Ureter (tissue), 1 donor: ENCODE measurements at regions not wholly inside any gene's neighbourhood (a gene's known extent, or its start where the extent isn't known, plus 50 kb on each side); places are given as distances from the start of the nearest gene placed in this dataset.
"Not testable (repeated sequence)": the region's sequence is repeated elsewhere in the genome, so short reads cannot be mapped to it uniquely, and the experiment has no call there.

Source experiments
- DNase-seq: peaks from one replicate; pipeline ENCODE4 v3.0.0-alpha.2; 2020; ENCODE audit warnings: low spot score
- donor health status: DM: yes; HTN: yes; CAD: no.

DNA sequence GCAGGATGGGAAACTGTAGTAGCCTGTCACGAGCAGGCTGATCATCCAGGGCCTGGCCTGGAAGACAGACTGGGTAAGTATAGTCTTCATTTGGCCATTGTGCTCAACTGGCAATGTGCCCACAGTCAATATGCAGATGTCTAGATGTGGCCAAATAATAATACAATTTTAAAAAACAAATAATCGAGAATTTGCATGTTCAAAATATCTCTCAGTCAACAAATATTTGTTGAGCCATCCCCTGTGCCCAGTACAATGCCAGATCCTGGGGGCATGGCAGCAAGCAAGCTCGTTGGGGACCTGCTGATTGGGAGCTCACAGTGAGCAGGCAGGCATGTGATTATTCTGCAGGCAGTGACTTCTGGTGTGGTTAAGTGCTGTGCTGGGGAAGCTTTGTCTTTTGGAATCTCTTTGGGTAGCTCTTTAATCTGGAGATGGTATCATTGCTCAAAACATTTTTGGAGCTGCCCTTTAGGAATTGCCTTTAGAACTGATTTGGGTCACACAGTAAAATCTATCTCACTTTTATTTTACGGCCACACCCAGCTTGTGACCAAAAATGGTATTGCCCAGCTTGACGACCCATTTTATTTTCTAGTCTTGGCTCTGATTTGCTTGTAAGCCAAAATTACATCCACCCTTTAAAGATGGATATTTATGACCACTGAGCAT lies 92.2 kb downstream of the PLCE1 start:
- DNase-seq = no peak

DNA sequence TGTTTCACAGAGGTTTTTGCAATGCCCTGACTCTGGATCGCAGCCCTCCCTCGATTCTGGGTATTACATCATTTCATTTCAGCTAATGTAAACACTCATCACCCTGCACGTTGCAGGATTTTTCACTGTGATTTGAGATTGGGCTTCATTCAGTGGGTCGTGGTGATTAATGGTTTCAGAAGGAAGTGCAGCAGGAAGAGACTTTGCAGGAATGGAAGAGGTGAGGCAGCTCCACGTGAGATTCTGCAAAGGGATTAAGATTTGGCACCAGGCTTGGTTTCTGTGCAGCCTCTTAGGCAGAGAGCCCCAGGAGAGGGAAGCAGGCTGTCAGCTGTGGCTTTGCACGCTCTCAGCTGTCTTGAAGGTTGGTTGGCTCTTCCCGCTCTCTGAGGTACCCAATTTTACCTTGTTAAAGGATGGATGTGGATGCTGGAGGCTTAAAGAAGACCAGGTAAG lies 95.2 kb downstream of the PLCE1 start:
- DNase-seq = no peak

DNA sequence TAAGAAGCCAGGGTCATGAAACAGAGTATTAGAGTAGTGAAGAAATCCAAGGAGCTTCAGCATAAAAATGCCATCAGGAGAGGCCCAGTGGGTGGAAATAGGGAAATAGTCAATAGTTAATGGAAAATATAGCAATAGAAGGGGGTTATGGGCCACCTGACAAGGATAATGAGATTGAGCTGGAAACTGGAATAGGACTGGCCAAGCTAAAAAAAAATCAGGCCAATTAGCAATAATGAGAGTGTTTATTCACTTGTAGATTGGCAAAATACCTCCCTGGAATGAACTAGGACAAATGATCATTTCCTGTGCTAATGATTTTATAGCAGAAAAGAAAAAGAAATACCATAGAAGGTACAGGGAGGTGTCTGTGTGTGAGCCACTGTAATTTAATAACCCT lies 97.9 kb downstream of the PLCE1 start:
- no peak for DNase-seq

DNA sequence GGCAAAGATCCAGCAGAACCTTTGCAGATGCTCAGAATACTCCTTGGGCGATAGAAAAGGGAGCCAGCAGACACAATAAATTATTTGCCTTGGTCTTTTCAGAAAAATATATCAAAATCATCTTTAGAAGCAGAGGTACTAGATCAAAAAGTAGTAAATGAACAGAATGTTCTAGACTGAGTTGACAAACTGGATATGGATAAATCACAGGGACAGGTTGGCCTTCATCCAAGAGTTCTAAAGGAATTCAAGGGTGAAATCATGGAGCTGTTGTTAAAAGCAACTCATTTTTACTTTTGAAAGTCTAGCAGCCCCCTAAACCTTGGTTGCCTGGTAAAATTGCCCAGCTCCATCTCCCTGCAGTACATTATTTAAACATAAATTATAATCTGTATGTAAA lies 99.1 kb downstream of the PLCE1 start:
- DNase-seq = no peak

DNA sequence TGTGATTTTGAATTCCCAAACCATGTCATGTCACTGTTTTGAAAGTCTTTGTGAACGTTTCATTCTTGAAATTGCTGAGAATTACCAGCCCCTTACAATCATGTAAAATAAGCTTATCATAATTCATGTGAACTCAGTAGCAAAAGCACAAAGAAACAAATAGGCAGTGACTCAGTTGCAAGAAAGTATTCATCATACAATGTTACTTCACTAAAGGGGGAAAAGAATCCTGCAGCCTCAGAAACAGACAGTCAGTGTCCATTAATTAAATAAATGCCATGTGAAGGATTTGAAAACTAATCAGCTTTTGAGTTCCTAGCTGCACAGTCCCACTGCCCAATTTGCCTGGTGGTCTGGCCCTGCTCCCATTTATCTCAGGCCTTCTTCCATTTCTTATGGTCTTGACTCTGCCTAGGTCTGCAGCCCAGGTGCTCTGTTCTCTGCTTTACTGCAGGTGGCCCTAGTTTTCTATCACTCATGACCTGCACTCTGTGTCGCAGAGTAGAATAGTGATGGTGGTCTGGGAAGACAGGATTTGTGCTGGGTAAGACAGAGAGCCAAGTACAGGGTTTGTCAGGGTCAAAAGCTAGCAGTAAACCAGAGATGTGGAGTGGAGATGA lies 99.7 kb downstream of the PLCE1 start:
- DNase-seq = no peak

DNA sequence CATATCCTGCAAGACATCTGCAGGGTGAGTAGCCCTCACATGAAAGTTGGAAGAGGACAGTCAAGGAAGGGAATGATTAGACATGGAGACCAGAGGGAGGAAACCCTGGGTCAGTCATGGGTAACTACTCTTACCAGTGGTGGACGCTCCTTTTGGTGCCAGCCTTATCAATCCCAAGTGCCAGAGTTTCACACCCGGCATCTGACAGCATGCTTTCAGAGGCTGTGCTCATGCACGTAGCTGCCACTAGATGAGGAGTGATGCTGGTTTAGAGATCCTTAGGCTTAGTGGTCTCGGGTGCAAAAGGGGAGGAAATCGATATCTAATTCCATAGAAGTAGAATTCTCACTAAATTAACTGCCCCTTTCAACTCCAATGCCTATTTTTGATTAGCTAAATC lies 100.8 kb downstream of the PLCE1 start:
- no peak for DNase-seq

DNA sequence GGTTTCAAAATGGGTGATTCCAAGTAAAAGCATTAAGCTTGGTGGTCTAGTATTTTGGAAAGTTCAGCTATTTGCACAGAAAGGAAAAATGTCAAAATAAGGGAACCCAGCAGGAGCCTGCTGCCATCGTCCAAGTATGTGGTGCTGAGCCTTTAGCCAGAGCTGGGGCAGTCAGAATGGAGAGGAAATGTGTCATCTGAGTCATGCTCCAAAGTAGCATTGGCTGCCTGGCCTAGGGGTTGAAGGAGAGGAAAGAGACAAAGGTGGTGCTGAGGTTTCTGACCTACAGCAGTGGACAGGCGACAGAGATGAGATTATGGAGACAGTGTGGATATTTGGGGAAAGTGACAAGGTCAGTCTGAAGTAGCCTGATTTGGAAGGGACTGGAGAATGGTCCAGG lies 103.9 kb downstream of the PLCE1 start:
- DNase-seq = no peak

DNA sequence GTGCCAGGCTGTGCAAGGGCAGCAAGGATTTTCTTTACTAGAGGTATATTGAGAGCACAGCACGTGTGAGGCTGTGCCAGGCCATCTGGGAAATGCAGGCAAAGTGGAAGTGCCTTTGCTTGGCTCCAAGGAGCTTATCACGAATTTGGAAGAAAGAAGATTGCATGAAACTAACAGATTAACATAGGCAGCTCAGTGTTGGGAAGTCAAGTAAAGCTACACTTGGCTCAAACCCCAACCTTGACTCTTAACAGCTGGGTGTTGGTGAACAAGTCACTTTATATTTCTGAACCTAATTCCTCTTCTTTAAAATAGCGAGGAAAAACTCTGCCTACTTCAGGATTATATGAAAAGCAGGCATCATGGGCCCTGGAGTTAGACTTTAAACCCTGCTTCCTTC lies 105.2 kb downstream of the PLCE1 start:
- no peak for DNase-seq

DNA sequence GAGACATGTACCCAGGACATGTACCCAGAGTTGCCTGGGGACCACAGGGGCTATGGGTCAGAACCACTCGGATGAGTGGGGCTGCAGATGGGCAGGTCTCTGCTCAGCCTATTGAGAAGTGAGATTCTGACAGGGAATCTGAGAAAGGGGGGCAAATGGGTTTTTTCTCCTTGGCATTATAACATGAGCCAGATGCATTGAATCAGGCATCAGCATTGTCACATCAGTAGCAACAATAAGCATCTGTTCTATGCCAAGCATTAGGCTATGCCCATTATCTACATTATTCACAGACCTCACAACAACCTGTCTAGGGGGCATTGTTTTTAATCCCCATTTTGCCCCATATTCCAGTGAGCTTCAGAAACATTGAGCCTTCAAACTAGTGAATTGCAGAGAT lies 108.2 kb downstream of the PLCE1 start:
- no peak for DNase-seq

DNA sequence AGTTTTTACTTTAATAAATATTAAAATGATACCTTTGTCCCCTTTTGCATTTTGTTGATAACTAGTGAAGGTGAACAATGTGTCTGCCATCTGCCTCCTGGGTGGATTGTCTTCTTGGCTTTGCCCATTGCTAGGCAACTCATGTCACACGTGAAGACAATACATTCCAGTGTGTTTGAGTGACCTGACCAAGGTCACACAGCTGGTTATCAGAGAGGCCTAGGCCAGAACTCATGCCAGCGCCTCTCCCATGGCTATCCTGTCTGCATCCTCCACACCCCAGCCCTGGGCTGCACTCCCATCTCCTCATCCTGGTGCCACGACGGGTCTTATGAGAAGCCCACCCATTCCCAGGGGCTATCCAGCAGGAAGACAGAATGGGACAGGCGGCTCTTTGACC lies 108.7 kb downstream of the PLCE1 start:
- DNase-seq = no peak

DNA sequence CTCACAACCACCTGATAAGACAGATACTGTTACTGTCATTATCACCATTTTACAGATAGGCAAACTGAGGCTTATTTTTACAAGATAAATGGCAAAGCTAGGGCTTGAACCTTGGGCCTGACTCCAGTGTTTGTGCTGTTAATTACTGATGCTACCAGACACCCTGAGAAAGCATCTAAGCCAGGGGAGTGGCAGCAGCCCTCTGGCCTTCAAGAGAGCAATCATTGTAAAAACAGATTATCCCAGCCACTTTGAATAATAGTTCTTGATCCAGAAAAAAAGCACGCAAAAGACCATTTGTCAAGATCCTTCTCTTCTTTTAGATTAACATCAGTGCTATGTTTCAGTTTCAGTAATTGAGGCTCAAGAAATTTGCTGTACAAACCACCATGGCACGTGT lies 109.5 kb downstream of the PLCE1 start:
- no peak for DNase-seq

DNA sequence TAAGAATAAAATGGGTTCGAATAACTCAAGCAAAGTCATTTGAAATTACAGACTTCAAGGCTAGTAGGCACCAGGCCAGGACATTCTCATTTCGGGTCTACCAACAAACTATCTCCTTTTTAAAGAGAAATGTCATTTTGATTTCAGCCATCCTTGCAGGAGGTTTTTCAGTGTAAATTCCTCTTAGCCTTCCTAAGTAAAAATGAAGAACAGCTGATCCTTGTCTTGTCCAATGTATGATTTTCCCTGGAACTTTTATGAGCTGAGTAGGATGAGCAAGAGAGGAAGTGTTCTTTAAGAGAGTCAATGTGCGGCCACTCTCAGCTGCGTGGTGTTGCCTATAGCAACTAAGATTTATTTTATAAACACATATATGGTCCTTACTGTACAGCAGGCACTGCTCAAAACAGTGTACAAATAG lies 110.1 kb downstream of the PLCE1 start:
- DNase-seq = no peak

DNA sequence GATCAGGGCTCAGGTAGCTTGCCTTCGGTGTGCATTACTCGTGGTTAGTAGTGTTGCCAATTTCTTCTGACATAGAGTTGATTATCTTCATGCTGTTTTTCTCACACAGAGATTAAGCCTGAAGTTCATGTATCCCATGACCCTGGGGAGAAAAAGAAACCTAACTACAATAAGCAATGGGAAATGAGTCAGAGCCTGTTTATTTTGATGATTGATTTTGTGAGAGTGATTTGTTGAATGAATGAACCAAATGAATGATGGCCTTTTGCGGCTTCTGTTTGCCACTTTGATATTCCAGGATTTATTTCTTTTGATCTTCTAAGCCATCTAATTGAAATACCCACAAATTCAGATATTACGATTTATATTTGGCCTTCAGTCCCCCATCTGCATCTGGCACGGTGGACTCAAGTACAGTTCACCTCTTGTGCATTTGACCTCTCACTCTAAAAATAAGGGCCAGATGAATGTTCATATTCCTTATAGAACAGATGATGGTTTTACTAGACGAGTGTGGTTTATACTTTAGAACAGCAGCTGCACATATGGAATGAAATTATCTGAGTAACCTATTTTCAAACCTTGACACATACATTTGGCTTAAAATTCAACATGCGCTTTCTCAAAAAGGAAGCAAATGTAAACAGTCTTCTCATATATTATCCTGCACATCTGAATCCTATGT lies 110.7 kb downstream of the PLCE1 start:
- DNase-seq = no peak

DNA sequence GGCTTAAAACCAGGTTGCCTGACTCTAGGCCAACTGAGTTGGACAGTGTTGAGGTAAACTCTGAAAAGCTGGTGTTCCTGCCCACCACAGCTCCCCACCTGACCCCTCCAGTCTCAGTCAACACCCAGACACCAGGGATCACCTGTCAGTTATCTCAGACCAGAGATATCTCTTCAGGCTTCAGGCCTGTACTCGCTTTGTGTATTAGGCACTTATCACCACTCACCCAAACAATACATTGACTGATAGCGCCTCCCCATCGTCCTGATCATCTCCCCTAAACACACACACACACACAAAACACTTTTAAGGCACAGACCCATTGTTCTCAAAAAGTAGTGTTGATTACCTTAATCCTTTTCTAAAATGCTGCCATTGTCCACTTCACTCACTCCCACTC lies 111.5 kb downstream of the PLCE1 start:
- DNase-seq = no peak

DNA sequence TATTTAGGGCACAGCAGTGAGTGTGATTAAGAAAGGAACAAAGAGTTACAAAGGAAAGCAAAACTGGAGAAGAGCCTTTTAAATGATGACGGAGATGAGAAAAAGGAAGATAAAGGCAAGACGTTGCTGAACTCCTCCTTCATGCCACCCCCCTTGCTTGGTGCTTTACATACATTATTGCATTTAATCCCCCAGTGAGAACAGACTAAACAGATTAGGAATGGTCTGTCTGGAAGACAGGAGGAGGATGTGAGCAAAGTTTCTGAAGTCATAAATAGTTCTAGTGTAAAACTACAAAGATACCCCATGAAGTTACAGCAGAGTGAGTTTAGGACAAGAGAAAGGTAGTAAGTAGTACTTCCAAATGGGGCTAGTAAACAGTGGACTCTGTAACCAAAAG lies 113.5 kb downstream of the PLCE1 start:
- DNase-seq = no peak

DNA sequence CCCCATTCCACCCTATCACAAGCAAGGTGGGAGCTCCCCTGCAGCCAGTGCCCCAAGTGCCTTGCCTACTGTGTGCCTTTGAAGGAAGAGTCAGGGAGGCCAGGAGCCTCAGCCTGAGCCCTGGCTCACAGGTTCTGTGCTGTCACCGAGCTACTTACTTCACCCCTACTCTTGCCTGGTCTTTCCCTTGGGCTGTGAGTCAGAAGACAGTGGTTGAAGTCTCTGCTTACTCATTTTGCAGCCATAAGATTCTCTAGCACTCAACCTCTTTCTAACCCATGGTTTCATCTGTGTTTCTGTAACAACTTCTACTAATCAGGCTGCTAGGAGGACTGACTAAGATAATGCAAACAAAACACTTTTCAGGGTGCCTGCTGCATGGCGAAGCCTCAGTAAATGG lies 114.5 kb downstream of the PLCE1 start:
- DNase-seq = no peak

DNA sequence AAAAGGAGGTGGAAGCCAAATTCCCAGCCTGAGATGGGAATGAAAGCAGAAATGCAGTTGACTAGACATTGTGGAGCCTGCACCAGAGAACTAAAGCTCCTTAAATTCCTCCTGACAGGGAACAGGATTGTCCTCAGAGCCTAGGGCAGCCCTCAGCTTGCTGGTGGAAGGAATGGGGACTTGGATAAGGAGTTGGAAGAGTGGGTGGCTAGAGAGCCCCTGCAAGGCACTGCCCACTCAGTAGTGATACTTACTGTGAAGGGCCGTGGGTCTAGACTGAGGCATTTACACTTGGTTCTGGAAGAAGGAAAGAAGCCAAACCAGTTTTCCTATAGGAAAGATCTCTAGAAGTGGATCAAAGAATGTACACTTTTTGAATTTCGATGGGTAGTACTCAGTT lies 117.6 kb downstream of the PLCE1 start:
- DNase-seq = no peak

DNA sequence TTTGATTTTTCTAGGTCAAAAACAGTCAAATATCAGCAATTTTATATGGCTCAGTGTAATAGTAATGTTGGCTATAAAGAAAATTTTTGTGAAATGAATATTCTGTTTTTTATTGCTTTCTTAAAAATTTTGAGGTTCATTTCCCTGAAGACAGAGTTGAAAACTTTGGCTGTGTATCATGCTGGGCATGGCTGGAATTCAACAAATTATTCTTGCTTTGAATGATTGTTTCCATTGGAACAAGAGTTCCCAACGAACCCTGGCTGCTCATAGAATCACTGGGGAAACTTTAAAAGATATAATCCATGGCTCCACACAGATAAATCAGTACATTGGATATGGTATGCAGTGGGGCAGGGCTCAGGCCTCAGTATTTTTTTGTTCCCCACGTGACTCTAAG lies 118.6 kb downstream of the PLCE1 start:
- no peak for DNase-seq

DNA sequence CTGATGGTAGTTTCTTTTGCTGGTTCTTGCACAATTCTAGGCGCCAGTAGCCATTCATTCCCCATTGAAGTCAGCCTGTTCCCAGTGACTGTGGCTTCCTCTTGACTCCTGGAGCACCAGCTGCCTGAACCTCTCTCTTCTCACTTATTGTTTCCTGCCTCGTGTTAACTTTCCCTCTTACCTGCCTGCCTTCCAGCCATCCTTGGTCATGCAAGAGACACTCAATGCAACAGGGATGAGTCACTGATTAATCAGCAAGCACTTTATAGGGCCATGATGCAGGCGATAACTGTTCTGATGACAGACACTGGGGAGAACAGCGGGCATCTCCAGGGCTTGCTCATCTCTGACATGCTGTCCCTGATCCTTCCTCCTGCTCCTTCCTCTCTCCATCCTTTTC lies 122.0 kb downstream of the PLCE1 start:
- DNase-seq = no peak

DNA sequence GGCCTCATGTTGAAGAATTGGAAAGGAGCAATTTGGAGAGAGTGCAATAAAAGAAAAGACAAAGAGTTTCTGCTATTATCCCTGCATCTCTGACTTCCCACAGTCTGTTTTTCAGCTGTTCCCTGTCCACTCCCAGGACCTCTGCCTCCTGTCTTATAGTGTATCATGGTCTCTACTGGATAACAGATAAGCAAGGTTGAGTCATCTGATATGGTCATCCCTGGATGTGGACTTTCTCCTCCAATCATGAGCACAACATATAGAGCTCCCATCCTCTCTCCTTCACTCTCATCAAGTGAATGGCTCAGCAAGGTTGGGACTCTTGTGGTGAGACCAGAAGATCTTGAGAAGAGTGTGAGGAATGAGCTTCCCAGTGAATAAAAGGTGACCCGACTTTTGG lies 123.1 kb downstream of the PLCE1 start:
- no peak for DNase-seq

DNA sequence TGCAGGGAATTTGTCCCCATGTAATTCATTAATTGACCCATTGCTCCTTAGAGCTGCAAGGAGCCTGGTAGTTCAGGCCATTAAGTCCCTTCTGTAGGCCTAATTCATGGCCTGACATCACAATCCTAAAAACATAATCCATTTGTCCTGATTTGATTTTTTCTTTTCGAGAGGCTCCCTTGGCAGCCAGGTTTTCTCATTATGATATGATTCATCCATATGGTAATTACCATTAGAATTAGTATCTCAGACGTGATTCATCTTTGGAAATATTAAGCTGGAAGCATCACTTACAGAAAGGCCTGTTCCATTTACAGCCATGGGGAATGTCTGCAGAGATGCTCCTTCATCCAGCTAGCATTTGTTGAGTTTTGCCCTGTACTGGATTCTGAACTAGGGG lies 128.5 kb downstream of the PLCE1 start:
- no peak for DNase-seq

DNA sequence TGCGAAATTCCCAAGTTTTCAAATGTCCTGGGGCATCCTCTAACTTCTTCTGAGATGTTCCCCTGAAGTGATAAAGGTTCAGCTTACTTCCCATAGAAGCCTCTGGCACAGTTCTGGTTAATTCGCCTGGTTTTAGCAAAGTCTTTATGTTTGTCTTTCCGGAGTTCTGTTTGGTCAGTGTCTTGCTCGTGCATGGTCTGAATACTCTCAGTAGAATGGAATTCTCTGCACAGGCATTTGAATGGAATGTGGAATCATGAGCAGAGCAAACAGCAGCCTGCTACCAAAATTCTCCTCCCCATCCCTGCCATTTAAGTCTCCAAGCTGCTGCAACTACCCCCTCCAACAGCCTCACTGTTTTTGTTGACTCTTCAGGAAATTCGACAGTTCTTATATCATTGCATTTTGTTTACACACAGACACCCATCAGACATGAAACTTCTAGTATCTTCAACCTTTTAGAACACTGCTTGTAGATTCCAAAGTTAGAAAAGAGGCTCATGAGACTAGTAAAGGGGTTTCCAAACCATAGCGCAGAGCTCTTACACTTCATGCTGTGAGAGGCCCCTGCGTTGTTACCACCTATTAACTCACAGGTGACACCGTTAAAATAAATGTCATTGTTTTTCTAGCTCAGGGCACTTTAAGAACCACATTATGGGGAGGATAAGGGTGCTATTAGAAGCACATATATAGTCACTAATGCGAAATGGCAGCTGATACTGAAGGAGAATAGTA lies 129.7 kb downstream of the PLCE1 start:
- no peak for DNase-seq

DNA sequence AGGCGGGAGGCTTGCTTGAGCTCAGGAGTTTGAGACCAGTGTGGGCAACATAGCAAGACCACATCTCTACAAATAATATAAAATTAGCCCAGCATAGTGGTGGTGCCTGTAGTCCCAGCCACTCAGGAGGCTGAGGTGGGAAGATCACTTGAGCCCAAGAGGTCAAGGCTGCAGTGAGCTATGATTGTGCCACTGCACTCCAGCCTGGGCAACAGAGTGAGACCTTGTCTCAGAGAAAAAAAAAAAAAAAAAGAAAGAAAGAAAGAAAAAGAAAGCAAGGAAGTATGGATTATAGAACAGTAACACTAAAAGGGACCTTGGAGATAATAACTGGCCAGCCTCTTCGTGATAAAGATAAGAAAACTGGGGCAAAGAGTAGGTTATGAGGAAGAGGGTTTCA lies 130.4 kb downstream of the PLCE1 start:
- not testable (repeated sequence) for DNase-seq
